ENCODE measurements at regions not wholly inside any gene's neighbourhood (a gene's known extent, or its start where the extent isn't known, plus 50 kb on each side); places are given as distances from the start of the nearest gene placed in this dataset.

GRCh38 chr5:34574936-34575467 is 81.1 kb upstream of the RAI14 start:
- H3K9me3 Mint-ChIP-seq (ENCODE audit: low read depth), result no peaks in the 10 kb centered on the region
- H3K4me1 Mint-ChIP-seq, result peaks cover 5% of the 10 kb centered on the region
- ATAC-seq, result no peak
- H3K4me3 Mint-ChIP-seq, result no peak overlapping the region
- H3K27me3 Mint-ChIP-seq, result no peaks in the 10 kb centered on the region
- no peak overlapping the region for H3K27ac Mint-ChIP-seq
- no peak for DNase-seq
- no peaks in the 10 kb centered on the region for H3K36me3 Mint-ChIP-seq
- CTCF ChIA-PET, result no interaction called here

GRCh38 chr5:34576891-34577666 is 79.0 kb upstream of the RAI14 start:
- DNase-seq, result no peak
- H3K36me3 Mint-ChIP-seq, result no peaks in the 10 kb centered on the region
- no peaks in the 10 kb centered on the region for H3K4me1 Mint-ChIP-seq
- peaks cover under 1% of the 10 kb centered on the region for H3K27me3 Mint-ChIP-seq
- no peak for ATAC-seq
- H3K27ac Mint-ChIP-seq, result no peak overlapping the region
- H3K4me3 Mint-ChIP-seq, result no peak overlapping the region
- no peaks in the 10 kb centered on the region for H3K9me3 Mint-ChIP-seq (ENCODE audit: low read depth)
- CTCF ChIA-PET, result no interaction called here

- no peaks in the 10 kb centered on the region for H3K4me1 Mint-ChIP-seq
- DNase-seq, result no peak
- ATAC-seq, result no peak
- H3K4me3 Mint-ChIP-seq, result no peak overlapping the region
- H3K27ac Mint-ChIP-seq, result no peak overlapping the region
- H3K27me3 Mint-ChIP-seq, result peaks cover 5% of the 10 kb centered on the region
- H3K9me3 Mint-ChIP-seq (ENCODE audit: low read depth), result no peaks in the 10 kb centered on the region
- CTCF ChIA-PET, result interaction anchor here (1.1 kb wide), 1 partner anchor 56 kb away, joined by 3 read pairs; no protein-coding TSS in a partner anchor
- no peaks in the 10 kb centered on the region for H3K36me3 Mint-ChIP-seq
Observed at GRCh38 chr5:34578962-34579361, 77.2 kb upstream of the RAI14 start.

- ATAC-seq (no peak), DNase-seq (no peak)
- CTCF ChIA-PET, result no interaction called here
- no peak overlapping the region for H3K27ac Mint-ChIP-seq
- no peak overlapping the region for H3K4me3 Mint-ChIP-seq
- no peaks in the 10 kb centered on the region for H3K4me1 Mint-ChIP-seq
- no peaks in the 10 kb centered on the region for H3K9me3 Mint-ChIP-seq (ENCODE audit: low read depth)
- no peaks in the 10 kb centered on the region for H3K36me3 Mint-ChIP-seq
- H3K27me3 Mint-ChIP-seq, result peaks cover 5% of the 10 kb centered on the region
Observed at GRCh38 chr5:34580983-34581382, 75.1 kb upstream of the RAI14 start.

GRCh38 chr5:34582371-34582770 is 73.8 kb upstream of the RAI14 start:
- DNase-seq (no peak), ATAC-seq (no peak)
- Mint-ChIP-seq H3K27ac (no peak overlapping the region), H3K27me3 (peaks cover 5% of the 10 kb centered on the region), H3K36me3 (no peaks in the 10 kb centered on the region), H3K4me3 (no peak overlapping the region), H3K4me1 (no peaks in the 10 kb centered on the region), H3K9me3 (ENCODE audit: low read depth) (no peaks in the 10 kb centered on the region)
- CTCF ChIA-PET, result no interaction called here

GRCh38 chr5:34583167-34583566 is 73.0 kb upstream of the RAI14 start:
- H3K4me1 Mint-ChIP-seq, result no peaks in the 10 kb centered on the region
- H3K4me3 Mint-ChIP-seq, result no peak overlapping the region
- no peak for ATAC-seq
- no peaks in the 10 kb centered on the region for H3K36me3 Mint-ChIP-seq
- no peak for DNase-seq
- CTCF ChIA-PET, result no interaction called here
- H3K9me3 Mint-ChIP-seq (ENCODE audit: low read depth), result no peaks in the 10 kb centered on the region
- no peak overlapping the region for H3K27ac Mint-ChIP-seq
- H3K27me3 Mint-ChIP-seq, result peaks cover 8% of the 10 kb centered on the region

GRCh38 chr5:34584165-34584564 is 72.0 kb upstream of the RAI14 start:
- H3K36me3 Mint-ChIP-seq, result no peaks in the 10 kb centered on the region
- no peaks in the 10 kb centered on the region for H3K9me3 Mint-ChIP-seq (ENCODE audit: low read depth)
- H3K4me3 Mint-ChIP-seq, result no peak overlapping the region
- H3K27me3 Mint-ChIP-seq, result peaks cover 8% of the 10 kb centered on the region
- no peaks in the 10 kb centered on the region for H3K4me1 Mint-ChIP-seq
- CTCF ChIA-PET, result no interaction called here
- no peak for ATAC-seq
- no peak overlapping the region for H3K27ac Mint-ChIP-seq
- no peak for DNase-seq

GRCh38 chr5:34585601-34586104 is 70.5 kb upstream of the RAI14 start:
- no peak for ATAC-seq
- H3K36me3 Mint-ChIP-seq, result no peaks in the 10 kb centered on the region

GRCh38 chr5:34586117-34586885 is 69.8 kb upstream of the RAI14 start:
- Mint-ChIP-seq H3K9me3 (ENCODE audit: low read depth) (no peaks in the 10 kb centered on the region), H3K4me1 (no peaks in the 10 kb centered on the region), H3K27ac (no peak overlapping the region), H3K27me3 (peaks cover 8% of the 10 kb centered on the region), H3K4me3 (no peak overlapping the region), H3K36me3 (no peaks in the 10 kb centered on the region)
- no peak for DNase-seq
- CTCF ChIA-PET, result interaction anchor here (1.4 kb wide), 1 partner anchor 63 kb away, joined by 4 read pairs; no protein-coding TSS in a partner anchor
- no peak for ATAC-seq

More at GRCh38 chr5:34585601-34586104, 70.5 kb upstream of the RAI14 start:
- Mint-ChIP-seq H3K27ac (no peak overlapping the region), H3K4me1 (no peaks in the 10 kb centered on the region), H3K27me3 (peaks cover 8% of the 10 kb centered on the region), H3K9me3 (ENCODE audit: low read depth) (no peaks in the 10 kb centered on the region), H3K4me3 (no peak overlapping the region)
- CTCF ChIA-PET, result no interaction called here
- DNase-seq, result no peak

- ATAC-seq, result no peak
- DNase-seq, result no peak
- Mint-ChIP-seq H3K9me3 (ENCODE audit: low read depth) (no peaks in the 10 kb centered on the region), H3K36me3 (no peaks in the 10 kb centered on the region), H3K4me1 (no peaks in the 10 kb centered on the region), H3K27ac (no peak overlapping the region), H3K4me3 (no peak overlapping the region), H3K27me3 (peaks cover 3% of the 10 kb centered on the region)
- CTCF ChIA-PET, result interaction anchor here (1.4 kb wide), 1 partner anchor 64 kb away, joined by 4 read pairs; no protein-coding TSS in a partner anchor
Observed at GRCh38 chr5:34587355-34588241, 68.5 kb upstream of the RAI14 start.

- CTCF ChIA-PET, result no interaction called here
- no peaks in the 10 kb centered on the region for H3K9me3 Mint-ChIP-seq (ENCODE audit: low read depth)
Observed at GRCh38 chr5:34589832-34590231, 66.3 kb upstream of the RAI14 start.

GRCh38 chr5:34591723-34592122 is 64.4 kb upstream of the RAI14 start:
- no peak overlapping the region for H3K27ac Mint-ChIP-seq
- no peak overlapping the region for H3K4me3 Mint-ChIP-seq
- CTCF ChIA-PET, result no interaction called here
- H3K36me3 Mint-ChIP-seq, result no peaks in the 10 kb centered on the region
- H3K9me3 Mint-ChIP-seq (ENCODE audit: low read depth), result no peaks in the 10 kb centered on the region
- no peak for DNase-seq
- H3K27me3 Mint-ChIP-seq, result peaks cover 3% of the 10 kb centered on the region
- H3K4me1 Mint-ChIP-seq, result no peaks in the 10 kb centered on the region
- ATAC-seq, result no peak

More at GRCh38 chr5:34589832-34590231, 66.3 kb upstream of the RAI14 start:
- peaks cover 3% of the 10 kb centered on the region for H3K27me3 Mint-ChIP-seq
- no peak for DNase-seq
- H3K36me3 Mint-ChIP-seq, result no peaks in the 10 kb centered on the region
- no peak overlapping the region for H3K4me3 Mint-ChIP-seq
- H3K27ac Mint-ChIP-seq, result no peak overlapping the region
- no peak for ATAC-seq
- H3K4me1 Mint-ChIP-seq, result no peaks in the 10 kb centered on the region
